ENCODE measurements at regions not wholly inside any gene's neighbourhood (a gene's known extent, or its start where the extent isn't known, plus 50 kb on each side); places are given as distances from the start of the nearest gene placed in this dataset.

GRCh38 chrX:7704205-7704604, 138.8 kb upstream of the VCX start:
- TF ChIP-seq CTCF (IDR thresholded peaks at IDR 0.05) (no peak), POLR2A (IDR thresholded peaks at IDR 0.05) (no peak)
